Hepatocyte (in vitro differentiated cells): ENCODE measurements at regions not wholly inside any gene's neighbourhood (a gene's known extent, or its start where the extent isn't known, plus 50 kb on each side); places are given as distances from the start of the nearest gene placed in this dataset.
"Not testable (repeated sequence)": the region's sequence is repeated elsewhere in the genome, so short reads cannot be mapped to it uniquely, and the experiment has no call there.

Source experiments
- DNase-seq: peaks from one replicate; pipeline ENCODE4 v3.0.0-alpha.2; 2016; ENCODE audit warnings: low spot score
- H2AFZ ChIP-seq: fragments of 200-600 bp; sonication (generic); 2 replicates; pipeline ENCODE4 v1.6.0; 2016; ENCODE audit warnings: antibody characterized with exemption, mild to moderate bottlenecking
- H3K27ac ChIP-seq: fragments of 200-600 bp; sonication (generic); 2 replicates; pipeline ENCODE4 v1.5.1; 2016; ENCODE audit warnings: mild to moderate bottlenecking
- H3K27me3 ChIP-seq: fragments of 200-600 bp; sonication (generic); 2 replicates; pipeline ENCODE4 v1.6.1; 2016
- H3K36me3 ChIP-seq: fragments of 200-600 bp; sonication (generic); replicated peaks from 2 replicates; pipeline ENCODE4 v1.5.1; 2016; ENCODE audit warnings: low read depth; ENCODE audit not compliant: insufficient read depth
- H3K4me1 ChIP-seq: fragments of 200-600 bp; sonication (generic); 2 replicates; pipeline ENCODE4 v1.5.1; 2016; ENCODE audit warnings: mild to moderate bottlenecking, moderate library complexity; ENCODE audit not compliant: insufficient read depth
- H3K4me2 ChIP-seq: fragments of 200-600 bp; sonication (generic); 2 replicates; pipeline ENCODE4 v1.6.0; 2016
- H3K4me3 ChIP-seq: fragments of 200-600 bp; sonication (generic); 2 replicates; pipeline ENCODE4 v1.5.1; 2016; ENCODE audit warnings: mild to moderate bottlenecking
- H3K79me2 ChIP-seq: fragments of 200-600 bp; sonication (generic); 2 replicates; pipeline ENCODE4 v1.6.0; 2017; ENCODE audit warnings: mild to moderate bottlenecking
- H3K9me2 ChIP-seq: fragments of 200-600 bp; sonication (generic); replicated peaks from 2 replicates; pipeline ENCODE4 v1.6.0; 2017; ENCODE audit warnings: mild to moderate bottlenecking; ENCODE audit not compliant: insufficient read depth
- H3K9me3 ChIP-seq: fragments of 200-600 bp; sonication (generic); 2 replicates; pipeline ENCODE4 v1.5.1; 2016; ENCODE audit warnings: low read depth, mild to moderate bottlenecking
- H4K20me1 ChIP-seq: fragments of 200-600 bp; sonication (generic); 2 replicates; pipeline ENCODE4 v1.6.0; 2016; ENCODE audit warnings: mild to moderate bottlenecking; ENCODE audit not compliant: insufficient read depth, poor library complexity, severe bottlenecking
- CTCF ChIP-seq: fragments of 200-600 bp; sonication (generic); IDR thresholded peaks from 2 replicates; pipeline ENCODE4 v1.5.1; 2016; ENCODE audit warnings: antibody characterized with exemption, mild to moderate bottlenecking; ENCODE audit not compliant: poor library complexity
- EZH2 ChIP-seq: fragments of 200-600 bp; sonication (generic); IDR thresholded peaks from 2 replicates; pipeline ENCODE4 v1.6.1; 2016; ENCODE audit warnings: antibody characterized with exemption, mild to moderate bottlenecking, borderline replicate concordance
- EZH2phosphoT487 ChIP-seq: fragments of 200-600 bp; sonication (generic); IDR thresholded peaks from one replicate; pipeline ENCODE4 v1.6.1; 2018; ENCODE audit warnings: antibody characterized with exemption, mild to moderate bottlenecking, low read depth, moderate library complexity; ENCODE audit not compliant: unreplicated experiment, severe bottlenecking
- WGBS: methylation state at CpG from one replicate; pipeline ENCODE4 v1.1.6; 2016; ENCODE audit warnings: low lambda C conversion rate; ENCODE audit errors: missing lambda C conversion rate; 5-methylcytosine and 5-hydroxymethylcytosine counted together

- Histone ChIP-seq H3K4me1 (no peaks in the 10 kb centered on the region), H3K27me3 (no peaks in the 10 kb centered on the region), H2AFZ (no peak overlapping the region), H3K9me3 (no peaks in the 10 kb centered on the region), H3K79me2 (no peaks in the 10 kb centered on the region), H3K36me3 (no peaks in the 10 kb centered on the region), H3K9me2 (no peaks in the 10 kb centered on the region), H4K20me1 (no peaks in the 10 kb centered on the region), H3K4me3 (no peak overlapping the region), H3K4me2 (no peak overlapping the region), H3K27ac (no peak overlapping the region)
- no peak for DNase-seq
- TF ChIP-seq CTCF (no peak), EZH2 (no peak), EZH2phosphoT487 (no peak)
- 49% methylated on average over 2 of the region's 2 CpGs for WGBS
Observed at GRCh38 chrX:76919761-76920160, 492.3 kb downstream of the MAGEE1 start.

- DNase-seq = no peak
- H2AFZ ChIP-seq = no peak overlapping the region
- H3K27ac ChIP-seq = no peak overlapping the region
- no peak overlapping the region for H3K4me2 ChIP-seq
- TF ChIP-seq EZH2 = no peak
- TF ChIP-seq EZH2phosphoT487 = no peak
- no peak for TF ChIP-seq CTCF
- no peaks in the 10 kb centered on the region for H4K20me1 ChIP-seq
- H3K27me3 ChIP-seq = no peaks in the 10 kb centered on the region
- H3K36me3 ChIP-seq = no peaks in the 10 kb centered on the region
- no peaks in the 10 kb centered on the region for H3K9me3 ChIP-seq
- WGBS = 58% methylated on average over 1 of the region's 1 CpG
- no peaks in the 10 kb centered on the region for H3K79me2 ChIP-seq
- no peaks in the 10 kb centered on the region for H3K9me2 ChIP-seq
- H3K4me3 ChIP-seq = no peak overlapping the region
- H3K4me1 ChIP-seq = no peaks in the 10 kb centered on the region
Observed at GRCh38 chrX:76920607-76921006, 493.1 kb downstream of the MAGEE1 start.

- H3K27me3 ChIP-seq = no peaks in the 10 kb centered on the region
- no peak overlapping the region for H3K27ac ChIP-seq
- no peak overlapping the region for H3K4me2 ChIP-seq
- no peak overlapping the region for H2AFZ ChIP-seq
- H4K20me1 ChIP-seq = no peaks in the 10 kb centered on the region
- H3K4me3 ChIP-seq = no peak overlapping the region
- H3K9me3 ChIP-seq = no peaks in the 10 kb centered on the region
- H3K9me2 ChIP-seq = no peaks in the 10 kb centered on the region
- no peaks in the 10 kb centered on the region for H3K36me3 ChIP-seq
- no peaks in the 10 kb centered on the region for H3K4me1 ChIP-seq
- no peak for TF ChIP-seq EZH2phosphoT487
- TF ChIP-seq CTCF = no peak
- TF ChIP-seq EZH2 = no peak
- no peak for DNase-seq
- no peaks in the 10 kb centered on the region for H3K79me2 ChIP-seq
Observed at GRCh38 chrX:76921176-76921575, 493.7 kb downstream of the MAGEE1 start.

- no peaks in the 10 kb centered on the region for H3K4me1 ChIP-seq
- DNase-seq = no peak
- no peaks in the 10 kb centered on the region for H4K20me1 ChIP-seq
- no peak overlapping the region for H3K4me3 ChIP-seq
- no peaks in the 10 kb centered on the region for H3K36me3 ChIP-seq
- no peak for TF ChIP-seq EZH2
- TF ChIP-seq CTCF = no peak
- TF ChIP-seq EZH2phosphoT487 = no peak
- H3K27me3 ChIP-seq = no peaks in the 10 kb centered on the region
- no peak overlapping the region for H2AFZ ChIP-seq
- 60% methylated on average over 2 of the region's 2 CpGs for WGBS
- H3K79me2 ChIP-seq = no peaks in the 10 kb centered on the region
- no peak overlapping the region for H3K4me2 ChIP-seq
- no peak overlapping the region for H3K27ac ChIP-seq
- H3K9me3 ChIP-seq = no peaks in the 10 kb centered on the region
- H3K9me2 ChIP-seq = no peaks in the 10 kb centered on the region
Observed at GRCh38 chrX:76922100-76922499, 494.6 kb downstream of the MAGEE1 start.

- DNase-seq, H3K9me3 ChIP-seq: not testable (repeated sequence)
Observed at GRCh38 chrX:76924616-76925015, 497.1 kb downstream of the MAGEE1 start.

More at GRCh38 chrX:76924616-76925015, 497.1 kb downstream of the MAGEE1 start:
- H4K20me1 ChIP-seq, H2AFZ ChIP-seq, H3K4me1 ChIP-seq, H3K79me2 ChIP-seq, H3K27me3 ChIP-seq, H3K9me2 ChIP-seq, H3K36me3 ChIP-seq, H3K27ac ChIP-seq, H3K4me3 ChIP-seq, H3K4me2 ChIP-seq: not testable (repeated sequence)
- WGBS = 76% methylated on average over 7 of the region's 7 CpGs
